HG02885 (cell line): ENCODE measurements at regions not wholly inside any gene's neighbourhood (a gene's known extent, or its start where the extent isn't known, plus 50 kb on each side); places are given as distances from the start of the nearest gene placed in this dataset.
"Not testable (repeated sequence)": the region's sequence is repeated elsewhere in the genome, so short reads cannot be mapped to it uniquely, and the experiment has no call there.

Experiments
- ATAC-seq: cut with Tn5 transposase; IDR thresholded peaks from one replicate; pipeline ENCODE4 v1.9.1; 2021; ENCODE audit warnings: mild to moderate bottlenecking; ENCODE audit not compliant: unreplicated experiment, poor library complexity

GRCh38 chr13:50457415-50458393 lies 385.8 kb downstream of the DLEU7 start:
- no peak for ATAC-seq

- no peak for ATAC-seq
Observed at GRCh38 chr13:50459046-50459445, 384.4 kb downstream of the DLEU7 start.

- no peak for ATAC-seq
Observed at GRCh38 chr13:50459658-50460057, 383.8 kb downstream of the DLEU7 start.

GRCh38 chr13:50460358-50460757 lies 383.1 kb downstream of the DLEU7 start:
- no peak for ATAC-seq

GRCh38 chr13:50461189-50461588 lies 382.3 kb downstream of the DLEU7 start:
- ATAC-seq = no peak

GRCh38 chr13:50463719-50464118 lies 379.8 kb downstream of the DLEU7 start:
- no peak for ATAC-seq

- ATAC-seq = no peak
Observed at GRCh38 chr13:50464349-50465251, 378.9 kb downstream of the DLEU7 start.

- ATAC-seq = no peak
Observed at GRCh38 chr13:50466456-50466855, 377.0 kb downstream of the DLEU7 start.

GRCh38 chr13:50467156-50468110 lies 376.1 kb downstream of the DLEU7 start:
- no peak for ATAC-seq

GRCh38 chr13:50468849-50469669 lies 374.4 kb downstream of the DLEU7 start:
- ATAC-seq = no peak

- not testable (repeated sequence) for ATAC-seq
Observed at GRCh38 chr13:50473050-50473449, 370.4 kb downstream of the DLEU7 start.

- ATAC-seq = no peak
Observed at GRCh38 chr13:50474088-50474662, 369.3 kb downstream of the DLEU7 start.

- no peak for ATAC-seq
Observed at GRCh38 chr13:50476577-50477285, 366.8 kb downstream of the DLEU7 start.

- no peak for ATAC-seq
Observed at GRCh38 chr13:50481936-50482335, 361.6 kb downstream of the DLEU7 start.

- ATAC-seq = no peak
Observed at GRCh38 chr13:50483416-50483815, 360.1 kb downstream of the DLEU7 start.

- ATAC-seq = no peak
Observed at GRCh38 chr13:50484472-50485113, 358.9 kb downstream of the DLEU7 start.
